ENCODE measurements at regions not wholly inside any gene's neighbourhood (a gene's known extent, or its start where the extent isn't known, plus 50 kb on each side); places are given as distances from the start of the nearest gene placed in this dataset.

GRCh38 chr18:31250902-31251301 is 67.1 kb upstream of the DSG1 start:
- Mint-ChIP-seq H3K27ac (no peak overlapping the region), H3K4me1 (no peaks in the 10 kb centered on the region), H3K9me3 (ENCODE audit: low read depth) (no peaks in the 10 kb centered on the region), H3K36me3 (ENCODE audit: low read depth) (no peaks in the 10 kb centered on the region), H3K4me3 (no peak overlapping the region), H3K27me3 (no peaks in the 10 kb centered on the region)
- no peak for ATAC-seq
- no peak for DNase-seq
- ChIA-PET CTCF (no interaction called here), POLR2A (no interaction called here)
- intact Hi-C loops (cut with DNase I, micrococcal nuclease), result no loop called here

DNA sequence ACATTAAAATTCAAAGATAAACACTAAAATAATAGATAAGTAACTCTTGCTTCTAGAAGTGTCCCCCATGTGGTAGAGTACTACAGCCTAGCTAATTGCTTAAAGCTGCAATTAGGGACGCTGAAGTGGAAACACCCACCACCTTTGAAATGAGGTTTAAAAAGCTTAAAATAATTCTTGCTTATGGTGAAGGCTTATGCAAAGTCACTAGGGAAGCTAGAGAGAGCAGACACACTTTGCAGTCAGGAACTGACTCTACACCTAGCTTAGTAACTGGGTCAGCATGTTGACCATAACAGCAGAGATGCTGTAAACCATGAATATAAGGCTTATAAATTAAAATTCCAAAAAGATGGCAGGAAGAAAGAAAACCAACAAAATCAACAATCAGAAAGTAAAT is 65.4 kb upstream of the DSG1 start:
- H3K9me3 Mint-ChIP-seq (ENCODE audit: low read depth), result no peaks in the 10 kb centered on the region
- H3K27ac Mint-ChIP-seq, result no peak overlapping the region
- H3K4me1 Mint-ChIP-seq, result no peaks in the 10 kb centered on the region
- no peak overlapping the region for H3K4me3 Mint-ChIP-seq
- ATAC-seq, result no peak
- no peaks in the 10 kb centered on the region for H3K36me3 Mint-ChIP-seq (ENCODE audit: low read depth)
- intact Hi-C loops (cut with DNase I, micrococcal nuclease), result no loop called here
- POLR2A ChIA-PET, result no interaction called here
- DNase-seq, result no peak
- CTCF ChIA-PET, result no interaction called here
- H3K27me3 Mint-ChIP-seq, result no peaks in the 10 kb centered on the region

DNA sequence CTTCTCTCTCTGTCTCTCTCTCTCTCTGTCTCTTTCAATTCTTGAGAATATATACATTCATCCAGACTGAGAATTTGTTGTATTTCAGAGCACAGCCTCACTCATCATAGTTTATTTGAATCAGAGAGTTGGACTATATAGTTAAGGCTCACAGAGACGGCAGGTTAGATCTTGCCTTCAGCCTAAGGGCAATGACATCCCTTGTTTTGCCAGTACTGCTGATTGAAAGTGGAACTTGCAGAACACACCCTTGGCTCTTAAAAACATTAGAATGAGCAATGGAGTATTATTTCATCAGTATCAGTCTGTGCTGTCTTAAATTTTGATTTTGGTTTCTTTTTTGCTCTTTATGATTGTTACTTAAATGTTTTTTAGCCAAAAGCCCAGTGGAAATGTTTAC is 62.0 kb upstream of the DSG1 start:
- Mint-ChIP-seq H3K4me3 (no peak overlapping the region), H3K4me1 (no peaks in the 10 kb centered on the region), H3K36me3 (ENCODE audit: low read depth) (no peaks in the 10 kb centered on the region), H3K27ac (no peak overlapping the region), H3K9me3 (ENCODE audit: low read depth) (no peaks in the 10 kb centered on the region), H3K27me3 (no peaks in the 10 kb centered on the region)
- DNase-seq (no peak), ATAC-seq (no peak)
- intact Hi-C loops (cut with DNase I, micrococcal nuclease), result no loop called here
- ChIA-PET CTCF (interaction anchor here (1.2 kb wide), 1 partner anchor 10 kb away, joined by 3 read pairs; no protein-coding TSS in a partner anchor), POLR2A (no interaction called here)

- H3K36me3 Mint-ChIP-seq (ENCODE audit: low read depth), result no peaks in the 10 kb centered on the region
- no peak overlapping the region for H3K27ac Mint-ChIP-seq
- POLR2A ChIA-PET, result no interaction called here
- CTCF ChIA-PET, result interaction anchor here (1.8 kb wide), 1 partner anchor 13 kb away, joined by 5 read pairs; no protein-coding TSS in a partner anchor
- no peak for DNase-seq
- H3K27me3 Mint-ChIP-seq, result no peaks in the 10 kb centered on the region
- H3K4me1 Mint-ChIP-seq, result no peaks in the 10 kb centered on the region
- no peaks in the 10 kb centered on the region for H3K9me3 Mint-ChIP-seq (ENCODE audit: low read depth)
- intact Hi-C loops (cut with DNase I, micrococcal nuclease), result no loop called here
- no peak overlapping the region for H3K4me3 Mint-ChIP-seq
- no peak for ATAC-seq
These were observed 59.2 kb upstream of the DSG1 start for GRCh38 chr18:31258789-31259188.

- Mint-ChIP-seq H3K4me3 (no peak overlapping the region), H3K27ac (no peak overlapping the region), H3K9me3 (ENCODE audit: low read depth) (no peaks in the 10 kb centered on the region), H3K27me3 (no peaks in the 10 kb centered on the region), H3K4me1 (no peaks in the 10 kb centered on the region), H3K36me3 (ENCODE audit: low read depth) (no peaks in the 10 kb centered on the region)
- intact Hi-C loops (cut with DNase I, micrococcal nuclease), result no loop called here
- CTCF ChIA-PET, result no interaction called here
- POLR2A ChIA-PET, result interaction anchor here (0.6 kb wide), 1 partner anchor 136 kb away, joined by 3 read pairs; no protein-coding TSS in a partner anchor
- ATAC-seq, result no peak
- no peak for DNase-seq
These were observed 56.0 kb upstream of the DSG1 start for GRCh38 chr18:31261792-31262582.

DNA sequence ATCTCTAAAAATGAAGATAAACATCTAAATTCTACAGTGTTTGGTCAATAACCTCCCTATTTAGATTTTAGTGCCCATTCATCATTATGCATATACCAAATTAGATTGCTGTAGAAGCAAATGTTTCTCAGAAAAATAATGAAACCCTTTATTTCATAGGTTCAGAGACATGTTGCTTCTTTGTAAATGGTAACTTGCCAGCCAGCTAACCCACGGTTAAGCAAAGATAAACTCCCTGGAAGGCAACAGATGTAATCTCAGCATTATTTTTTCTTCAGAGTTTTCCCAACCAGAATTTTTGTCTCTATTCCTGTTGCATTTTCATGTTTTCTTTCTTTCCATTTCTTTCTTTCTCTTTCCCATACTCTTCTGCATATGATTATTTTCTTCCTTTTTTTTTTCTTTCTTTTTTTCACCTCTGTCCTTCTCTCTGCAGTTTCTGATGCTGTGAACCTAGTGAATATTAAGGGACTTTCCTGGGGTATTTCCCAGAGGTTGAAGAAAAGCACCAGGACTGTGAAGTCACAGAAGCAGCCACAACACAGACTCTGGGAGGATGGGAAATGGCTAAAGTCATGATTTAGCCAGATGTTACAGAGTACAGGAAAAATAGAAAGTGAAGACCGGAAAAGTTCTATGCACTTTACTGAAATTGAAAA is 50.0 kb upstream of the DSG1 start:
- Mint-ChIP-seq H3K27ac (no peak overlapping the region), H3K4me3 (no peak overlapping the region), H3K36me3 (ENCODE audit: low read depth) (no peaks in the 10 kb centered on the region), H3K4me1 (peaks cover 4% of the 10 kb centered on the region), H3K27me3 (no peaks in the 10 kb centered on the region), H3K9me3 (ENCODE audit: low read depth) (no peaks in the 10 kb centered on the region)
- ATAC-seq (no peak), DNase-seq (no peak)
- intact Hi-C loops (cut with DNase I, micrococcal nuclease), result no loop called here
- POLR2A ChIA-PET, result no interaction called here
- CTCF ChIA-PET, result no interaction called here
